Lower leg skin (tissue), 3 donors: ENCODE measurements at regions not wholly inside any gene's neighbourhood (a gene's known extent, or its start where the extent isn't known, plus 50 kb on each side); places are given as distances from the start of the nearest gene placed in this dataset.

Experiments
- POLR2A ChIP-seq, 2 donors: fragments of 450-650 bp; IDR thresholded peaks; one replicate each; pipeline ENCODE4 v1.6.1; 2016 to 2017; ENCODE audit warnings: antibody characterized with exemption in 2 of 2, mild to moderate bottlenecking in 1 of 2, moderate library complexity in 1 of 2
- TF ChIP-seq, protein P1 (sequence below), 3 donors: fragments of 450-650 bp; IDR thresholded peaks; one replicate each; pipeline ENCODE4 v1.5.1; 2016; ENCODE audit warnings: antibody characterized with exemption in 3 of 3, mild to moderate bottlenecking in 3 of 3, moderate library complexity in 2 of 3

DNA sequence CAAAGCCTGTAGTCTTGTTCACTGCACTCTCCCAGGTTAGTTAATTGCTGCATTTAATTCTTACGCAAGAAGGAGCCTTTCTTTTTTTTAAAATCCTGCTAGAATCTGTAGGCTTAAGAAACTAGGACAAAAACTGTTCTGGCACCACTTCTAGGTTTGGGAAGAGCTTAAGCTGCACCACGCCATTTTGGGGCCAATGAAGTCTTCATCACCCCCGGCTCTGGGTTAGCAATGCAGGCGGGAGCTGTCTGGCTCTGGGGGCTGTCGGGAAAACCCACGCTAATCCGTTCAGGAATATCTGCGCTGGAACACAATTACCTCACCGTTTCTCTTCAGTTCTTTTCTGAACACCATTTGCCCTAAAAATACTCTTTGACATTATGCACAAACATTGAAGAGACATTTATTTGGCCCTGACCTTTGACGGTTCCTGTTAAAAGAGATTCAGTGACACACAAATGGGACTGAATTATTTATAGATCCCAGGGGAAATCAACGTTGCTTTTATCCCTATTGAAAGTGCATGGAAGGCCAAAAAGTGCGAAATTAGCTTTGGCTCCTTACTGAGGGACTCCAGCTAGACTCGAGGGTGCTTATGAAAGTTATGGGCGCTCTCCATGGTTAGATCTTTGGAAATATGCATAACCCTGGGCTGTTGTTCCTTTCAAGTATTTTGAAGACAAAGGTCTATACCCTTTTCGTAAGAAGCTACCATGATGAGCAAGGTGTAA is 249.2 kb downstream of the HAPSTR1 start:
- TF ChIP-seq, protein P1, sequence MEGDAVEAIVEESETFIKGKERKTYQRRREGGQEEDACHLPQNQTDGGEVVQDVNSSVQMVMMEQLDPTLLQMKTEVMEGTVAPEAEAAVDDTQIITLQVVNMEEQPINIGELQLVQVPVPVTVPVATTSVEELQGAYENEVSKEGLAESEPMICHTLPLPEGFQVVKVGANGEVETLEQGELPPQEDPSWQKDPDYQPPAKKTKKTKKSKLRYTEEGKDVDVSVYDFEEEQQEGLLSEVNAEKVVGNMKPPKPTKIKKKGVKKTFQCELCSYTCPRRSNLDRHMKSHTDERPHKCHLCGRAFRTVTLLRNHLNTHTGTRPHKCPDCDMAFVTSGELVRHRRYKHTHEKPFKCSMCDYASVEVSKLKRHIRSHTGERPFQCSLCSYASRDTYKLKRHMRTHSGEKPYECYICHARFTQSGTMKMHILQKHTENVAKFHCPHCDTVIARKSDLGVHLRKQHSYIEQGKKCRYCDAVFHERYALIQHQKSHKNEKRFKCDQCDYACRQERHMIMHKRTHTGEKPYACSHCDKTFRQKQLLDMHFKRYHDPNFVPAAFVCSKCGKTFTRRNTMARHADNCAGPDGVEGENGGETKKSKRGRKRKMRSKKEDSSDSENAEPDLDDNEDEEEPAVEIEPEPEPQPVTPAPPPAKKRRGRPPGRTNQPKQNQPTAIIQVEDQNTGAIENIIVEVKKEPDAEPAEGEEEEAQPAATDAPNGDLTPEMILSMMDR (IDR thresholded peaks at IDR 0.05) = no peak
- TF ChIP-seq POLR2A (IDR thresholded peaks at IDR 0.05) = no peak
